Astrocyte (in vitro differentiated cells and primary cell): ENCODE measurements at regions not wholly inside any gene's neighbourhood (a gene's known extent, or its start where the extent isn't known, plus 50 kb on each side); places are given as distances from the start of the nearest gene placed in this dataset.

ENCODE experiments used
- DNase-seq: peaks from one replicate; pipeline ENCODE4 v3.0.0-alpha.2; 2010; ENCODE audit warnings: low read depth
- FAIRE-seq: peaks from 2 replicates; lab custom pipeline; 2011; peaks lifted over from hg19 to GRCh38; lab: Jason Lieb, UNC
- H2AFZ ChIP-seq: 2 replicates; pipeline ENCODE4 v1.6.0; 2012; ENCODE audit warnings: low read depth, low read length, inconsistent platforms
- H3K27ac ChIP-seq: 2 replicates; pipeline ENCODE4 v1.5.1; 2011; ENCODE audit warnings: low read depth, low read length, inconsistent platforms
- H3K27me3 ChIP-seq: 2 replicates; pipeline ENCODE4 v1.6.0; 2011; ENCODE audit warnings: low read length, inconsistent platforms; ENCODE audit not compliant: insufficient read depth
- H3K36me3 ChIP-seq: 2 replicates; pipeline ENCODE4 v1.5.1; 2011; ENCODE audit warnings: low read length, inconsistent platforms; ENCODE audit not compliant: insufficient read depth
- H3K4me1 ChIP-seq: 2 replicates; pipeline ENCODE4 v1.5.1; 2011; ENCODE audit warnings: low read length, inconsistent platforms; ENCODE audit not compliant: insufficient read depth
- H3K4me2 ChIP-seq: 2 replicates; pipeline ENCODE4 v1.6.0; 2012; ENCODE audit warnings: low read length, inconsistent platforms
- H3K4me3 ChIP-seq: 2 replicates; pipeline ENCODE4 v1.5.1; 2011; ENCODE audit warnings: low read depth, mild to moderate bottlenecking, low read length, inconsistent platforms; ENCODE audit not compliant: insufficient read depth
- H3K79me2 ChIP-seq: 2 replicates; pipeline ENCODE4 v1.6.0; 2012; ENCODE audit warnings: mild to moderate bottlenecking, low read length, inconsistent platforms; ENCODE audit not compliant: insufficient read depth
- H3K9ac ChIP-seq: 2 replicates; pipeline ENCODE4 v1.6.0; 2012; ENCODE audit warnings: mild to moderate bottlenecking, low read length, inconsistent platforms
- H3K9me3 ChIP-seq: 2 replicates; pipeline ENCODE4 v1.5.1; 2012; ENCODE audit warnings: low read depth, mild to moderate bottlenecking, low read length, inconsistent platforms; ENCODE audit not compliant: insufficient read depth
- H4K20me1 ChIP-seq: 2 replicates; pipeline ENCODE4 v1.6.0; 2012; ENCODE audit warnings: low read length, inconsistent platforms; ENCODE audit not compliant: insufficient read depth
- H3K27ac Mint-ChIP-seq: one replicate; pipeline ENCODE4 v1.8.0; 2021; ENCODE audit warnings: mild to moderate bottlenecking, mixed read lengths; ENCODE audit not compliant: unreplicated experiment
- H3K27me3 Mint-ChIP-seq: one replicate; pipeline ENCODE4 v1.8.0; 2021; ENCODE audit warnings: low read depth, mixed read lengths; ENCODE audit not compliant: unreplicated experiment
- H3K36me3 Mint-ChIP-seq: one replicate; pipeline ENCODE4 v1.8.0; 2021; ENCODE audit warnings: low read depth, mixed read lengths; ENCODE audit not compliant: unreplicated experiment
- H3K4me1 Mint-ChIP-seq: one replicate; pipeline ENCODE4 v1.8.0; 2021; ENCODE audit warnings: low read depth, mixed read lengths; ENCODE audit not compliant: unreplicated experiment
- H3K4me3 Mint-ChIP-seq: one replicate; pipeline ENCODE4 v1.8.0; 2021; ENCODE audit warnings: mild to moderate bottlenecking, moderate library complexity, mixed read lengths; ENCODE audit not compliant: unreplicated experiment
- H3K9me3 Mint-ChIP-seq: one replicate; pipeline ENCODE4 v1.8.0; 2021; ENCODE audit warnings: mild to moderate bottlenecking, mixed read lengths; ENCODE audit not compliant: unreplicated experiment
- CTCF ChIP-seq: IDR thresholded peaks from 2 replicates; pipeline ENCODE4 v1.5.1; 2011; ENCODE audit warnings: low read depth, mild to moderate bottlenecking, inconsistent platforms, low read length, moderate library complexity; ENCODE audit not compliant: insufficient read depth
- EZH2 ChIP-seq: IDR thresholded peaks from 2 replicates; pipeline ENCODE4 v1.6.1; 2012; ENCODE audit warnings: mild to moderate bottlenecking, low read length, inconsistent platforms; ENCODE audit not compliant: insufficient read depth

GRCh38 chr12:74317741-74318140 lies 219.9 kb upstream of the ATXN7L3B start:
- Histone ChIP-seq H3K4me3 (no peak overlapping the region), H3K9ac (no peak overlapping the region), H3K36me3 (no peaks in the 10 kb centered on the region), H3K27me3 (no peaks in the 10 kb centered on the region), H4K20me1 (no peaks in the 10 kb centered on the region), H3K79me2 (no peaks in the 10 kb centered on the region), H3K4me2 (no peak overlapping the region), H3K27ac (no peak overlapping the region), H3K4me1 (no peaks in the 10 kb centered on the region), H3K9me3 (no peaks in the 10 kb centered on the region), H2AFZ (no peak overlapping the region)
- no peak overlapping the region for H3K4me3 Mint-ChIP-seq
- H3K27ac Mint-ChIP-seq: no peak overlapping the region
- H3K36me3 Mint-ChIP-seq: no peaks in the 10 kb centered on the region
- H3K27me3 Mint-ChIP-seq: no peaks in the 10 kb centered on the region
- FAIRE-seq: no peak
- TF ChIP-seq CTCF (no peak), EZH2 (no peak)
- no peak for DNase-seq
- no peaks in the 10 kb centered on the region for H3K4me1 Mint-ChIP-seq
- no peaks in the 10 kb centered on the region for H3K9me3 Mint-ChIP-seq

- no peak overlapping the region for H3K4me3 Mint-ChIP-seq
- H3K27ac Mint-ChIP-seq: no peak overlapping the region
- no peak overlapping the region for H2AFZ ChIP-seq
- no peaks in the 10 kb centered on the region for H3K27me3 ChIP-seq
- DNase-seq (no peak), FAIRE-seq (no peak)
- no peak overlapping the region for H3K27ac ChIP-seq
- no peaks in the 10 kb centered on the region for H3K4me1 ChIP-seq
- H3K9me3 ChIP-seq: no peaks in the 10 kb centered on the region
- no peaks in the 10 kb centered on the region for H3K4me1 Mint-ChIP-seq
- H3K36me3 ChIP-seq: no peaks in the 10 kb centered on the region
- H3K9me3 Mint-ChIP-seq: no peaks in the 10 kb centered on the region
- H3K27me3 Mint-ChIP-seq: no peaks in the 10 kb centered on the region
- no peak overlapping the region for H3K9ac ChIP-seq
- H3K79me2 ChIP-seq: no peaks in the 10 kb centered on the region
- no peaks in the 10 kb centered on the region for H4K20me1 ChIP-seq
- no peak overlapping the region for H3K4me3 ChIP-seq
- TF ChIP-seq EZH2 (no peak), CTCF (no peak)
- H3K36me3 Mint-ChIP-seq: no peaks in the 10 kb centered on the region
- H3K4me2 ChIP-seq: no peak overlapping the region
Observed at GRCh38 chr12:74319886-74320285, 217.7 kb upstream of the ATXN7L3B start.

- Histone ChIP-seq H3K27me3 (no peaks in the 10 kb centered on the region), H3K4me3 (no peak overlapping the region)
Observed at GRCh38 chr12:74321381-74321780, 216.3 kb upstream of the ATXN7L3B start.

More at GRCh38 chr12:74321381-74321780, 216.3 kb upstream of the ATXN7L3B start:
- Mint-ChIP-seq H3K27ac (no peak overlapping the region), H3K9me3 (no peaks in the 10 kb centered on the region), H3K36me3 (no peaks in the 10 kb centered on the region), H3K4me3 (no peak overlapping the region), H3K4me1 (no peaks in the 10 kb centered on the region), H3K27me3 (no peaks in the 10 kb centered on the region)
- Histone ChIP-seq H3K79me2 (no peaks in the 10 kb centered on the region), H3K9me3 (no peaks in the 10 kb centered on the region), H3K9ac (no peak overlapping the region), H4K20me1 (no peaks in the 10 kb centered on the region), H3K4me1 (no peaks in the 10 kb centered on the region), H3K4me2 (no peak overlapping the region), H2AFZ (no peak overlapping the region), H3K36me3 (no peaks in the 10 kb centered on the region), H3K27ac (no peak overlapping the region)
- DNase-seq (no peak), FAIRE-seq (no peak)
- TF ChIP-seq CTCF (no peak), EZH2 (no peak)
